Stimulated activated CD4-positive, alpha-beta T cell treated with anti-CD3 and anti-CD28 coated beads, TNF-alpha, amount 100 ng/mL, for 48 hours (primary cell): ENCODE measurements at regions not wholly inside any gene's neighbourhood (a gene's known extent, or its start where the extent isn't known, plus 50 kb on each side); places are given as distances from the start of the nearest gene placed in this dataset.
A peak's percentile ranks its signal among the peaks of the same experiment; 100 is the strongest.
"Not testable (repeated sequence)": the region's sequence is repeated elsewhere in the genome, so short reads cannot be mapped to it uniquely, and the experiment has no call there.

Source experiments
- DNase-seq, 3 donors: peaks; one replicate each; pipeline ENCODE4 v3.0.0-alpha.2; 2020; ENCODE audit warnings: low read depth in 3 of 3

GRCh38 chr6:22099923-22100322, 196.9 kb downstream of the PRL start:
- DNase-seq: no peak

- DNase-seq: no peak
Measured at GRCh38 chr6:22101163-22101562, 195.7 kb downstream of the PRL start.

- DNase-seq: peak in 1 of 3 donors; percentile 5
Measured at GRCh38 chr6:22102671-22103070, 194.2 kb downstream of the PRL start.

- DNase-seq: no peak
Measured at GRCh38 chr6:22106451-22106850, 190.4 kb downstream of the PRL start.

GRCh38 chr6:22106961-22107360, 189.9 kb downstream of the PRL start:
- no peak for DNase-seq

- no peak for DNase-seq
Measured at GRCh38 chr6:22108199-22108598, 188.6 kb downstream of the PRL start.

GRCh38 chr6:22110061-22110460, 186.8 kb downstream of the PRL start:
- no peak for DNase-seq

- no peak for DNase-seq
Measured at GRCh38 chr6:22112461-22112860, 184.4 kb downstream of the PRL start.

GRCh38 chr6:22113026-22113766, 183.6 kb downstream of the PRL start:
- DNase-seq: no peak

GRCh38 chr6:22115559-22115958, 181.3 kb downstream of the PRL start:
- no peak for DNase-seq

GRCh38 chr6:22117631-22118030, 179.2 kb downstream of the PRL start:
- no peak for DNase-seq

GRCh38 chr6:22119500-22119899, 177.3 kb downstream of the PRL start:
- no peak for DNase-seq

GRCh38 chr6:22124756-22125155, 172.1 kb downstream of the PRL start:
- DNase-seq: no peak

- DNase-seq: no peak
Measured at GRCh38 chr6:22126910-22127309, 169.9 kb downstream of the PRL start.

- no peak for DNase-seq
Measured at GRCh38 chr6:22129751-22130150, 167.1 kb downstream of the PRL start.

GRCh38 chr6:22132656-22133055, 164.2 kb downstream of the PRL start:
- DNase-seq: no peak

- DNase-seq: no peak
Measured at GRCh38 chr6:22133357-22133756, 163.5 kb downstream of the PRL start.

- DNase-seq: no peak
Measured at GRCh38 chr6:22134308-22134707, 162.5 kb downstream of the PRL start.

- no peak for DNase-seq
Measured at GRCh38 chr6:22135395-22135794, 161.4 kb downstream of the PRL start.

GRCh38 chr6:22140736-22141135, 156.1 kb downstream of the PRL start:
- DNase-seq: not testable (repeated sequence)

- no peak for DNase-seq
Measured at GRCh38 chr6:22141241-22141745, 155.5 kb downstream of the PRL start.

GRCh38 chr6:22142856-22143255, 154.0 kb downstream of the PRL start:
- DNase-seq: no peak

GRCh38 chr6:22145376-22145775, 151.5 kb downstream of the PRL start:
- DNase-seq: no peak
